H1 (cell line): ENCODE measurements at regions not wholly inside any gene's neighbourhood (a gene's known extent, or its start where the extent isn't known, plus 50 kb on each side); places are given as distances from the start of the nearest gene placed in this dataset.

ENCODE experiments used
- CTCF ChIA-PET: fragments of 300-600 bp; sonication (Branson Sonifier 250); formaldehyde crosslinking; loops from one replicate; lab custom pipeline; 2021; ENCODE audit not compliant: partially characterized antibody; lab: Charles Lee
- POLR2A ChIA-PET: fragments of 300-600 bp; sonication (Branson Sonifier 250); formaldehyde crosslinking; loops from one replicate; lab custom pipeline; 2021; ENCODE audit warnings: inconsistent platforms; ENCODE audit not compliant: partially characterized antibody; lab: Charles Lee
- DNase-seq, 2 experiments: peaks; one replicate each; pipeline versions ENCODE4 v3.0.0 to v3.0.0-alpha.2; 2010 to 2022; ENCODE audit warnings: low spot score in 2 of 2, low read depth in 1 of 2, mixed read lengths in 1 of 2
- FAIRE-seq: peaks from 2 replicates; lab custom pipeline; 2011; peaks lifted over from hg19 to GRCh38; lab: Jason Lieb, UNC
- H2AFZ ChIP-seq: 2 replicates; pipeline ENCODE4 v1.8.1; 2012; ENCODE audit warnings: low read length, inconsistent platforms
- H2AK5ac ChIP-seq: 2 replicates; pipeline ENCODE4 v1.6.1; 2013; ENCODE audit warnings: low read depth, low read length
- H2BK120ac ChIP-seq: replicated peaks from 2 replicates; pipeline ENCODE3; 2013; ENCODE audit warnings: low read depth, low read length, inconsistent platforms
- H2BK12ac ChIP-seq: 2 replicates; pipeline ENCODE4 v1.6.1; 2013; ENCODE audit warnings: low read depth, low read length
- H2BK15ac ChIP-seq: 2 replicates; pipeline ENCODE4 v1.6.1; 2013; ENCODE audit warnings: low read length
- H2BK20ac ChIP-seq: 2 replicates; pipeline ENCODE4 v1.6.1; 2013; ENCODE audit warnings: low read length
- H2BK5ac ChIP-seq: 2 replicates; pipeline ENCODE4 v1.6.1; 2013; ENCODE audit warnings: low read depth, low read length
- H3K14ac ChIP-seq: 2 replicates; pipeline ENCODE4 v1.6.1; 2013; ENCODE audit warnings: inconsistent platforms; ENCODE audit not compliant: insufficient read length
- H3K18ac ChIP-seq: 2 replicates; pipeline ENCODE4 v1.6.1; 2013; ENCODE audit warnings: low read length; ENCODE audit errors: extremely low read depth
- H3K23ac ChIP-seq: 2 replicates; pipeline ENCODE4 v1.6.1; 2013; ENCODE audit warnings: inconsistent platforms; ENCODE audit not compliant: insufficient read length
- H3K23me2 ChIP-seq: 2 replicates; pipeline ENCODE4 v1.6.1; 2013; ENCODE audit warnings: low read depth, low read length
- H3K27ac ChIP-seq: 2 replicates; pipeline ENCODE4 v1.6.1; 2011; ENCODE audit warnings: low read depth, low read length, inconsistent platforms
- H3K27me3 ChIP-seq, 4 experiments: replicated peaks in 1 of 4; 1 replicate in 1 of 4; 2 replicates in 3 of 4; pipeline versions ENCODE4 v1.6.1 to v1.8.1; 2011 to 2013; ENCODE audit warnings: low read length in 3 of 4, mild to moderate bottlenecking in 3 of 4, inconsistent platforms in 2 of 4, mixed read lengths in 2 of 4, moderate library complexity in 1 of 4; ENCODE audit not compliant: control insufficient read depth in 3 of 4, insufficient read depth in 3 of 4; ENCODE audit errors: extremely low read depth in 1 of 4
- H3K36me3 ChIP-seq, 4 experiments: 2 replicates each; pipeline versions ENCODE4 v1.6.1 to v1.8.1; 2011 to 2013; ENCODE audit warnings: mild to moderate bottlenecking in 4 of 4, low read length in 3 of 4, moderate library complexity in 2 of 4, control low read depth in 1 of 4, inconsistent platforms in 1 of 4; ENCODE audit not compliant: insufficient read depth in 4 of 4, control insufficient read depth in 2 of 4
- H3K4ac ChIP-seq: replicated peaks from 2 replicates; pipeline ENCODE3; 2013; ENCODE audit warnings: low read length, low read depth, mixed read lengths, inconsistent platforms; ENCODE audit not compliant: insufficient read length
- H3K4me1 ChIP-seq, 4 experiments: replicated peaks in 1 of 4; 1 replicate in 1 of 4; 2 replicates in 3 of 4; pipeline versions ENCODE4 v1.6.1 to v1.8.1; 2011 to 2013; ENCODE audit warnings: low read length in 3 of 4, inconsistent platforms in 2 of 4, mixed read lengths in 1 of 4; ENCODE audit not compliant: insufficient read depth in 4 of 4, control insufficient read depth in 3 of 4
- H3K4me2 ChIP-seq, 2 experiments: 2 replicates each; pipeline versions ENCODE4 v1.6.1 to v1.8.1; 2011 to 2013; ENCODE audit warnings: low read depth in 2 of 2, low read length in 2 of 2, control low read depth in 1 of 2, inconsistent platforms in 1 of 2, mild to moderate bottlenecking in 1 of 2; ENCODE audit not compliant: insufficient read depth in 1 of 2
- H3K4me3 ChIP-seq, 4 experiments: fragments of 200-600, 300-600 bp in 1 of 4; sonication (generic), shearing (Covaris generic), sonication (Bioruptor Twin) in 1 of 4; 2 replicates each; pipeline versions ENCODE4 v1.5.1 to v1.8.1; 2011 to 2016; ENCODE audit warnings: low read length in 4 of 4, low read depth in 3 of 4, control low read depth in 2 of 4, inconsistent platforms in 2 of 4, mild to moderate bottlenecking in 2 of 4, mixed read lengths in 1 of 4, moderate library complexity in 1 of 4; ENCODE audit not compliant: insufficient read depth in 2 of 4; ENCODE audit errors: extremely low read depth in 1 of 4
- H3K56ac ChIP-seq: replicated peaks from 2 replicates; pipeline ENCODE3; 2013; ENCODE audit warnings: low read depth, mild to moderate bottlenecking, mixed read lengths, low read length, inconsistent platforms; ENCODE audit not compliant: insufficient read length
- H3K79me1 ChIP-seq: 2 replicates; pipeline ENCODE4 v1.6.1; 2013; ENCODE audit warnings: low read depth, low read length, control low read depth
- H3K79me2 ChIP-seq, 2 experiments: 2 replicates each; pipeline versions ENCODE4 v1.6.1 to v1.8.1; 2012 to 2013; ENCODE audit warnings: low read length in 2 of 2, mild to moderate bottlenecking in 2 of 2, inconsistent platforms in 1 of 2; ENCODE audit not compliant: insufficient read depth in 2 of 2, control insufficient read depth in 1 of 2
- H3K9ac ChIP-seq, 4 experiments: replicated peaks in 1 of 4; 1 replicate in 1 of 4; 2 replicates in 3 of 4; pipeline versions ENCODE4 v1.6.1 to v1.8.1; 2011 to 2013; ENCODE audit warnings: low read depth in 3 of 4, low read length in 3 of 4, control low read depth in 2 of 4, mild to moderate bottlenecking in 2 of 4, moderate library complexity in 2 of 4, inconsistent platforms in 1 of 4; ENCODE audit errors: extremely low read depth in 1 of 4
- H3K9me3 ChIP-seq, 2 experiments: 2 replicates each; pipeline versions ENCODE4 v1.6.1 to v1.8.1; 2012 to 2013; ENCODE audit warnings: mild to moderate bottlenecking in 2 of 2, moderate library complexity in 2 of 2, control low read depth in 1 of 2, inconsistent platforms in 1 of 2, low read depth in 1 of 2, low read length in 1 of 2, mixed read lengths in 1 of 2; ENCODE audit not compliant: insufficient read depth in 2 of 2
- H4K20me1 ChIP-seq, 2 experiments: replicated peaks in 1 of 2; 2 replicates each; pipeline versions ENCODE3 to v1.8.1; 2011 to 2013; ENCODE audit warnings: inconsistent platforms in 2 of 2, low read length in 2 of 2, mild to moderate bottlenecking in 1 of 2; ENCODE audit not compliant: insufficient read depth in 2 of 2, control insufficient read depth in 1 of 2
- H4K5ac ChIP-seq: 2 replicates; pipeline ENCODE4 v1.6.1; 2013; ENCODE audit warnings: low read length, low read depth, mixed read lengths, inconsistent platforms; ENCODE audit not compliant: insufficient read length
- H4K8ac ChIP-seq: 2 replicates; pipeline ENCODE4 v1.8.0; 2013; ENCODE audit warnings: mild to moderate bottlenecking, moderate library complexity, low read length, inconsistent platforms; ENCODE audit not compliant: insufficient read depth; ENCODE audit errors: extremely low read depth
- H4K91ac ChIP-seq: replicated peaks from 2 replicates; pipeline ENCODE3; 2013; ENCODE audit warnings: low read length, mixed read lengths, inconsistent platforms; ENCODE audit not compliant: insufficient read length
- ATF2 ChIP-seq: IDR thresholded peaks from 2 replicates; pipeline ENCODE4 v1.6.1; 2012; ENCODE audit warnings: low read length, inconsistent platforms
- HDAC2 ChIP-seq, 2 experiments: fragments of 300-600 bp in 1 of 2; sonication (generic) in 1 of 2; IDR thresholded peaks; 2 replicates each; pipeline ENCODE4 v1.6.1; 2011 to 2012; ENCODE audit warnings: low read depth in 2 of 2, low read length in 2 of 2, mild to moderate bottlenecking in 2 of 2, moderate library complexity in 2 of 2, borderline replicate concordance in 1 of 2, inconsistent platforms in 1 of 2
- SIX5 ChIP-seq: IDR thresholded peaks from 2 replicates; pipeline ENCODE4 v1.6.1; 2011; ENCODE audit warnings: mild to moderate bottlenecking, low read depth, low read length
- TAF7 ChIP-seq: optimal IDR thresholded peaks from 2 replicates; pipeline ENCODE3; 2011; ENCODE audit warnings: low read depth, mild to moderate bottlenecking, inconsistent platforms, low read length, moderate library complexity, borderline replicate concordance
- WGBS, 2 experiments: shearing (Covaris generic) in 1 of 2; methylation state at CpG; one replicate each; pipeline versions ENCODE4 v1.1.6 to v1.1.7; 2013 to 2015; ENCODE audit warnings: low lambda C conversion rate in 2 of 2, mixed read lengths in 2 of 2, inconsistent platforms in 1 of 2, low coverage in 1 of 2, missing lambda C conversion rate in 1 of 2; ENCODE audit not compliant: insufficient replicate concordance in 2 of 2, insufficient coverage in 1 of 2, insufficient read length in 1 of 2; ENCODE audit errors: extremely low coverage in 1 of 2, missing lambda C conversion rate in 1 of 2; 5-methylcytosine and 5-hydroxymethylcytosine counted together

GRCh38 chr2:52897511-52898044 lies 870.0 kb upstream of the CHAC2 start:
- no peaks in the 10 kb centered on the region for H3K23me2 ChIP-seq
- TF ChIP-seq HDAC2 (IDR thresholded peaks at IDR 0.05; ENCODE audit: borderline replicate concordance in 1 of 2, low read depth in 2 of 2, low read length in 2 of 2) (no peak), TAF7 (peak; percentile 21), SIX5 (peak; percentile 11; the same call in 1 of the 2 replicates), ATF2 (no peak)

More at GRCh38 chr2:52897511-52898044, 870.0 kb upstream of the CHAC2 start:
- H3K36me3 ChIP-seq: peaks cover 0 to 6% (median 2%) of the 10 kb centered on the region in 4 experiments; a peak in 2 of 8 replicates
- H3K9me3 ChIP-seq: peaks cover 2 to 12% of the 10 kb centered on the region in 2 experiments; a peak in 1 of 4 replicates
- H3K4me2 ChIP-seq: 0 out of 4 replicates have a peak overlapping the region, but pooled peaks of 1 of the 2 experiments have one; percentile 15
- no peak overlapping the region for H3K9ac ChIP-seq
- peaks cover 0 to 5% (median 2%) of the 10 kb centered on the region in 4 experiments; a peak in 1 of 7 replicates for H3K4me1 ChIP-seq
- H3K56ac ChIP-seq: no peak overlapping the region
- no peaks in the 10 kb centered on the region for H3K27me3 ChIP-seq
- no peak overlapping the region for H2BK12ac ChIP-seq
- H4K5ac ChIP-seq: no peak overlapping the region
- no peak overlapping the region for H2BK20ac ChIP-seq
- WGBS, 2 experiments: 50% methylated on average over 2 of the region's 2 CpGs; no CpG with 5 or more reads in 1 of the 2 experiments
- no peak overlapping the region for H2AK5ac ChIP-seq
- CTCF ChIA-PET: no interaction called here
- H4K91ac ChIP-seq: no peak overlapping the region
- peak; percentile 48 for FAIRE-seq
- POLR2A ChIA-PET: no interaction called here
- no peaks in the 10 kb centered on the region for H3K79me2 ChIP-seq
- no peak overlapping the region for H2BK5ac ChIP-seq
- H3K23ac ChIP-seq: no peak overlapping the region
- no peak overlapping the region for H3K18ac ChIP-seq
- H3K4me3 ChIP-seq: peak overlapping the region in 1 of 4 experiments; percentile 29; a peak in 1 of 8 replicates
- no peaks in the 10 kb centered on the region for H3K79me1 ChIP-seq
- H4K8ac ChIP-seq: no peak overlapping the region
- no peak for DNase-seq
- H2AFZ ChIP-seq: no peak overlapping the region
- H2BK120ac ChIP-seq: no peak overlapping the region
- peak overlapping the region; percentile 32; the same call in 1 of the 2 replicates for H3K27ac ChIP-seq
- no peak overlapping the region for H3K4ac ChIP-seq
- no peak overlapping the region for H2BK15ac ChIP-seq
- no peaks in the 10 kb centered on the region for H4K20me1 ChIP-seq
- no peak overlapping the region for H3K14ac ChIP-seq
